GM19372 (cell line): ENCODE measurements at regions not wholly inside any gene's neighbourhood (a gene's known extent, or its start where the extent isn't known, plus 50 kb on each side); places are given as distances from the start of the nearest gene placed in this dataset.
"Not testable (repeated sequence)": the region's sequence is repeated elsewhere in the genome, so short reads cannot be mapped to it uniquely, and the experiment has no call there.

Source experiments
- ATAC-seq: cut with Tn5 transposase; IDR thresholded peaks from one replicate; pipeline ENCODE4 v1.9.1; 2021; ENCODE audit warnings: mild to moderate bottlenecking, low read depth, moderate library complexity; ENCODE audit not compliant: unreplicated experiment

- ATAC-seq, result no peak
Measured at GRCh38 chr14:86279405-86279804, 749.5 kb downstream of the FLRT2 start.

GRCh38 chr14:86257973-86258372 is 728.0 kb downstream of the FLRT2 start:
- ATAC-seq, result no peak

DNA sequence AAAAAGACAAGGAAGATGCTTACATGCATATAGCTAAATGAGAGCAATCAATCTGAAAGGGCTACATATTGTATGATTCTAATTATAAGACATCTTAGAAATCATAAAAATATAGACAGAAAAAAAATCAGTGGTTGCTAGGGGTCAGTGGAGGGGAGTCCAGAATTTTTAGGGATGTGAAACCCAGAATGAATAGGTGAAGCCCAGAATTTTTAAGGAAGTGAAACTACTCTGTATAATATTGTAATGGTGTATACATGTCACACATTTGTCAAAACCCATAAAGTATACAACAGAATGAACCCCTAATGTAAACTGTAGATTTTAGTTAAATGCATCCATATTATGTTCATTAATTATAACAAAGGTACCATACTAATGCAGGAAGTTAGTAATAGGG is 713.2 kb downstream of the FLRT2 start:
- no peak for ATAC-seq

GRCh38 chr14:86237733-86238132 is 707.8 kb downstream of the FLRT2 start:
- ATAC-seq, result no peak

DNA sequence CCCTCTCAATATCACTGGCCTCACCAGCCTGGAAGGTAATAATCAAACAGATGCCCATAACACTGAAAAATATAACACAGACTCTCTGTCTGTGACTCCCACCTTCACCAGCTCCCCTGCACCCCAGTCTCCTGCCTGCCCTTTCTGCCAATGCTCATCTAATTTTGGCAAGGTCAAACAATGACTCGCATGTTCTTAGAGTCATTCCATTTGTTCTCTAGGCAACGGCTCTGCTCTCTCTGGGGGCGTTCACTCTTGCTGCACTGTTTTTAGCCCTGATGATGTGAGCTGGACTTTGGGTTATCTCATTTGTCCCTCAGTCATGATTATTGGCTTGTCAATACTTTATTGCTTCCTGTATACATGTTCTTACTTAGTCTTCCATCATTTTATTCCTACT is 691.8 kb downstream of the FLRT2 start:
- ATAC-seq, result no peak

- no peak for ATAC-seq
Measured at GRCh38 chr14:86221000-86221399, 691.1 kb downstream of the FLRT2 start.

- no peak for ATAC-seq
Measured at GRCh38 chr14:86217523-86217922, 687.6 kb downstream of the FLRT2 start.

GRCh38 chr14:86203843-86204242 is 673.9 kb downstream of the FLRT2 start:
- no peak for ATAC-seq

DNA sequence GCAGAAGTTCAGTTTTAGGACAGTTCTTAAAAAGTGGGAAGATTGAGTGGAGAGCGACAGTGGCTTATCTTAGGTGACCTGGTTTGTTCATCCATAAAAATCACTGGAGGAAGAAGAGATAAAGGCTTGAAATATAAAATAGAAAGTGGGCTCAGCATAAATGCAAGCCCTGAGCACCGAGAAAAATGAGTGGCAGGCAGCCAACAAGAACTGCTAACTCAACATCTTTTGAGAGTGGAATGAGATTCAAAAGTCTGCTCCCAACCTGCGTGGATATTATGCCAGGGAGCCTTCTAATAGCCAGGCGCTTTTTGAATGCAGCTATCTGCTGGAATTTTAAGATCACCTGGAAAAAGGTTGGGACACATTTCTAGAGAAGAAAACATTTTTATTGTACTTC is 666.5 kb downstream of the FLRT2 start:
- ATAC-seq, result no peak

- ATAC-seq, result no peak
Measured at GRCh38 chr14:86193756-86194155, 663.8 kb downstream of the FLRT2 start.

DNA sequence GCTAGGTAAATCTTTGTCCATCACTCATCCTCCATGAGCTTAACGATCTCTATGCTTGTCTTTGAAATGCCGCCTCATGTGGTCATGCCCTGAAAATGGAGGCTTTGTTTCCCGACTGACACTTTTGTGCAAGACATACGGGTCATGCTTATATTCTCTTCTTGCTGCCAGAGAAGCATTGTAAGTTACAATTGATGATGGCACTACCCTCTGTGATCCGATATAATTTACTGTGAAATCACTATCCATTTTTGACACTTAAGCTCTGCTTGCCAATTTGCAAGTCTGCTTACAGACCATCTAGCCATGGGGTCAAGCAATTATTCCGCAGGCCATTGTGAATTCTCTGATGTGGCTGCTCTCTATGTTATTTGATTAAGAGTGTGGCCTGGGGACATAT is 650.0 kb downstream of the FLRT2 start:
- no peak for ATAC-seq

DNA sequence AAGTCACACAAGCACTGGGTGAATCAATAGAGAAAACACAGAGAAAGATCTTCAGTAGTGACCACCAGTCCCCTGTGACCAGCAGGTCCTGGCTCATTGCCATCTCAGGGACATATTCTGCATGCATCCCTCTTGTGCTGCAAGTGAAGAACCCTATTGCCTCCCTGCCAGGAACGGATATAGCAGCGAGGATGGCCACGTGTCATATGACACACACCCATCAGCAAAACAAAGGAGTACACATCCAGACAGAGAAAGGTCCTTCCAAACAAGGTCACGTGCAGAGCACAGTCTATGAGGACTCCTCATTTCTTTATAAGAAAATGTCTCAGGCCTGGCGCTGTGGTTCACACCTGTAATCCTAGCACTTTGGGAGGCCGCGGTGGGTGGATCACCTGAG is 638.4 kb downstream of the FLRT2 start:
- no peak for ATAC-seq

GRCh38 chr14:86166541-86166940 is 636.6 kb downstream of the FLRT2 start:
- no peak for ATAC-seq

DNA sequence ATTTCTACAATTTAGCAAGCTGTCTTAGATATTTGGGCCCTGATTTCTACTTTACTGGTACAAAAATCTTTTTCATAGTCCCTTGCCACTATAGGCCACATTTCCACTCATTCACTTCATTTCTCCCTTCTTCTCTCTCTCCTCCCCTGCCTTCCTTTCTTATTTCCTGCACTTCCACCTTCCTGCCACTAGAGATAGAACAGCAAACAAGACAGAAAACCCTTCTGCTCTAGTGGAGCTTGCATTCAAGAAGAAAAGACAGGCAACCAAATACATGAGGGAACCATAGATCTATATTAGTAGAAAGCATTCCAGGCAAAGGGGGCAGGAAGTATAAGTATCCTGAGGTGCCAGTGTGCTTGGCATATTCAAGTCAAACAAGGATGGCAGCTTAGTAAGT is 623.5 kb downstream of the FLRT2 start:
- no peak for ATAC-seq

- ATAC-seq, result no peak
Measured at GRCh38 chr14:86143248-86143647, 613.3 kb downstream of the FLRT2 start.

GRCh38 chr14:86141966-86142365 is 612.0 kb downstream of the FLRT2 start:
- ATAC-seq, result no peak

GRCh38 chr14:86129426-86129825 is 599.5 kb downstream of the FLRT2 start:
- no peak for ATAC-seq

DNA sequence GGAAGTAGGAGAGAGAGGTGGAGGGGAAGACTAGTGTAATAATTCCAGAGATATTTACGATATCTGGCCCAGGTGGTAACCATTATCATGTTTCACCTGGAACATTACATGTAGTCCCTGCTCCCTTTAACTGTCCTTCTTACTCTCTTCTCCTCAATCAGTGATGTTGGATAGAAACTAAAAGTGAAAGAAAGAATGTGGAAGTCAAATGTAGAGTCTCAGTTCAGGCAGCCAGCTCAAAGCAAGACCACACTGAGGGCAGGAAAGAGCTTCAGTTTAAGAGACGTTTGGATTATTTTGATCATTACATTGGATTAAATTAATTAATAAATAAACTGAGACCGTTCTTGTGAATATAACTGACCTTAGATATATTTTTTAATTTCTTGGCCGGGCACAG is 594.4 kb downstream of the FLRT2 start:
- ATAC-seq, result no peak

DNA sequence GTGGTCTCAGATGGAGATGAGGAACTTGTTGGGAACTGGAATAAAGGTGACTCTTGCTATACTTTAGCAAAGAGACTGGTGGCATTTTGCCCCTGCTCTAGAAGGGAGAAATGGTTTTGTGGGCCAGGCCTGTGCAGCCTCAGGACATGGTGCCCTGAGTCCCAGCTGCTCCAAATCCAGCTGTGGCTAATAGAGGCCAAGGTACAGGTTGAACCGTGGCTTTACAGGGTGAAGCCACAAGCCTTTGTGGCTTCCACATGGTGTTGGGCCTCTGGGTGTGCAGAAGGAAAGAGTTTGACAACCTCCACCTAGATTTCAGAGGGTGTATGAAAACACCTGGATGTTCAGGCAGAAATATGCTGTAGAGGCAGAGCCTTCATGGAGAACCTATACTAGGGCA is 586.0 kb downstream of the FLRT2 start:
- ATAC-seq, result no peak

DNA sequence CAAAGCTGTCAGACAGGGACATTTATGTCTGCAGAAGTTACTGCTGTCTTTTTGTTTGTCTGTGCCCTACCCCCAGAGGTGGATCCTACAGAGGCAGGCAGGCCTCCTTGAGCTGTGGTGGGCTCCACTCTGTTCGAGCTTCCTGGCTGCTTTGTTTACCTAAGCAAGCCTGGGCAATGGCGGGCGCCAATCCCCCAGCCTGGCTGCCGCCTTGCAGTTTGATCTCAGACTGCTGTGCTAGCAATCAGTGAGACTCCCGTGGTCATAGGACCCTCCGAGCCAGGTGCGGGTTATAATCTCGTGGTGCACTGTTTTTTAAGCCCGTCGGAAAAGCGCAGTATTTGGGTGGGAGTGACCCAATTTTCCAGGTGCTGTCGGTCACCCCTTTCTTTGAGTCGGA is 580.9 kb downstream of the FLRT2 start:
- ATAC-seq, result not testable (repeated sequence)

DNA sequence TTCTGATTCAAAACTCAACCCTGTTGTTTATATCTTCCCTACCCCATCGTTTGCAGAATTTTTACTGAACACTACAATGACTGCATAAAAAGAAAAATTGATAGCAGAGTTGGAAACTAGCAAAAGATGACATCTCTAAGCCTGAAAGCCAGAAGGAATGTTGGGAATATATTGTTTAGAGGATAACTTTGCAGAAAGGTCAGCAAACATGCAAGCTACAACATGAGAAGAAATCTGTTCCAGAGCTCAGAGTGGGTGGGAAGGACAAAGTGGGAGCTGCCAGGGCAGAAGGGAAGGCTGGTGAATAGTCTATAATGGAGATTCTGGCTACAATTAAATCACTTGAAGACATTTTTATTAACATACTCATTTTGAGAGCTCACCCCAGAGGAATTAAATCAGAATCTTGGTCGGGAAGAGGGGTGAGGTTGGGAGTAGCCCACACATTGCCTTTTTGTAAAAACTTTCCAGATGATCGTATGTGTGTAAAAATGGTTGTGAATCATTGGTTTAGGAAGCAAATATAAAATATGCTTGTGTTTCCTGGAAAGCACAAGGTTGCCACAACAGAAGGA is 574.8 kb downstream of the FLRT2 start:
- no peak for ATAC-seq

GRCh38 chr14:86094512-86094911 is 564.6 kb downstream of the FLRT2 start:
- no peak for ATAC-seq

DNA sequence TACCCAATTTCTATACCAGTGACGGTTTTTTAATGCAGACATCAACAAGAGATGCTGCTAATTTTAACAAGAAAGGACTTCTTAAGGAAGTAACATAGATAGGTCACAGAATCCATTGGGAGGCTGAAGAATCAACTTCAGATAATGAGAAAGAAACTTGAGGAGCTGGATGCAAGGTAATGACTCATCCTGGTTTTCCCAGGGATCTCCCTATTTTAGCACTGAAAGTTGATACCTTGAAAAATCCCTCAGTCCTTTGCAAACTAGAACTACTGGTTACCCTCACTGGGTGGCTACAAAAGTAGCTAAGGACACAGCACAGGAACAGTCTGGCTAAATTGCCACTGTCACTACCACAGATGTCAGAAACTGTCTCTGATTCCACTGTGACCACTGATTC is 561.9 kb downstream of the FLRT2 start:
- no peak for ATAC-seq
